ENCODE measurements at regions not wholly inside any gene's neighbourhood (a gene's known extent, or its start where the extent isn't known, plus 50 kb on each side); places are given as distances from the start of the nearest gene placed in this dataset.

GRCh38 chr14:87170179-87170578 lies 822.8 kb downstream of the GALC start:
- TF ChIP-seq JUN (IDR thresholded peaks at IDR 0.05; ENCODE audit: borderline replicate concordance, insufficient read depth, insufficient read length, low read depth) (no peak), EZH2 (IDR thresholded peaks at IDR 0.05; ENCODE audit: borderline replicate concordance, low read depth, low read length, severe bottlenecking) (no peak), POLR2A (IDR thresholded peaks at IDR 0.05; ENCODE audit: low read depth, low read length) (no peak), CTCF (IDR thresholded peaks at IDR 0.05; ENCODE audit: extremely low read depth in 1 of 2, insufficient read depth in 1 of 2, low read depth in 1 of 2, low read length in 2 of 2) (no peak), POLR2AphosphoS5 (IDR thresholded peaks at IDR 0.05; ENCODE audit: insufficient read depth, low read depth, low read length) (no peak), MAX (IDR thresholded peaks at IDR 0.05; ENCODE audit: insufficient read depth, insufficient read length) (no peak), GATA2 (IDR thresholded peaks at IDR 0.05; ENCODE audit: insufficient read depth, insufficient read length, low read depth, low read length) (no peak)
- H2AFZ ChIP-seq (ENCODE audit: low read depth, low read length): no peak overlapping the region
- no peaks in the 10 kb centered on the region for H3K9me1 ChIP-seq (replicated peaks; ENCODE audit: control insufficient read depth, extremely low read depth, insufficient read depth, low read length)
- no peaks in the 10 kb centered on the region for H4K20me1 ChIP-seq (replicated peaks; ENCODE audit: control insufficient read depth, extremely low read depth, insufficient read depth, low read length)
- DNase-seq (ENCODE audit: low read depth, low spot score) (no peak), FAIRE-seq (no peak)
- ChIA-PET CTCF (no interaction called here), POLR2A (no interaction called here)
- H3K9ac ChIP-seq (replicated peaks; ENCODE audit: extremely low read depth, insufficient read depth, low read length): no peak overlapping the region
- intact Hi-C loops (cut with micrococcal nuclease): no loop called here
- dilution Hi-C loops (cut with MboI; ENCODE audit: extremely low pct_ligation_motif_present, low sequenced_read_pairs): no loop called here
- H3K79me2 ChIP-seq (ENCODE audit: control insufficient read depth, insufficient read depth, low read length): no peaks in the 10 kb centered on the region
- no peaks in the 10 kb centered on the region for H3K27me3 ChIP-seq (ENCODE audit: control insufficient read depth in 2 of 2, insufficient read depth in 2 of 2, low read length in 2 of 2)
- H3K4me2 ChIP-seq (ENCODE audit: insufficient read depth, low read length): no peak overlapping the region
- no peak overlapping the region for H3K4me3 ChIP-seq (replicated peaks in 1 of 3; ENCODE audit: insufficient read depth in 1 of 3, low read depth in 1 of 3, low read length in 3 of 3)
- no peak overlapping the region for H3K27ac ChIP-seq (ENCODE audit: insufficient read depth, low read depth, low read length)
- H3K36me3 ChIP-seq (ENCODE audit: control insufficient read depth in 2 of 2, extremely low read depth in 1 of 2, insufficient read depth in 2 of 2, low read length in 2 of 2): no peaks in the 10 kb centered on the region
- no peaks in the 10 kb centered on the region for H3K4me1 ChIP-seq (ENCODE audit: control insufficient read depth, extremely low read depth, insufficient read depth, low read length)
- BruUV-seq (replicated peaks): no TSS peak
- H3K9me3 ChIP-seq (replicated peaks; ENCODE audit: control insufficient read depth, insufficient read depth, low read length): no peaks in the 10 kb centered on the region
